ENCODE measurements at regions not wholly inside any gene's neighbourhood (a gene's known extent, or its start where the extent isn't known, plus 50 kb on each side); places are given as distances from the start of the nearest gene placed in this dataset.

DNA sequence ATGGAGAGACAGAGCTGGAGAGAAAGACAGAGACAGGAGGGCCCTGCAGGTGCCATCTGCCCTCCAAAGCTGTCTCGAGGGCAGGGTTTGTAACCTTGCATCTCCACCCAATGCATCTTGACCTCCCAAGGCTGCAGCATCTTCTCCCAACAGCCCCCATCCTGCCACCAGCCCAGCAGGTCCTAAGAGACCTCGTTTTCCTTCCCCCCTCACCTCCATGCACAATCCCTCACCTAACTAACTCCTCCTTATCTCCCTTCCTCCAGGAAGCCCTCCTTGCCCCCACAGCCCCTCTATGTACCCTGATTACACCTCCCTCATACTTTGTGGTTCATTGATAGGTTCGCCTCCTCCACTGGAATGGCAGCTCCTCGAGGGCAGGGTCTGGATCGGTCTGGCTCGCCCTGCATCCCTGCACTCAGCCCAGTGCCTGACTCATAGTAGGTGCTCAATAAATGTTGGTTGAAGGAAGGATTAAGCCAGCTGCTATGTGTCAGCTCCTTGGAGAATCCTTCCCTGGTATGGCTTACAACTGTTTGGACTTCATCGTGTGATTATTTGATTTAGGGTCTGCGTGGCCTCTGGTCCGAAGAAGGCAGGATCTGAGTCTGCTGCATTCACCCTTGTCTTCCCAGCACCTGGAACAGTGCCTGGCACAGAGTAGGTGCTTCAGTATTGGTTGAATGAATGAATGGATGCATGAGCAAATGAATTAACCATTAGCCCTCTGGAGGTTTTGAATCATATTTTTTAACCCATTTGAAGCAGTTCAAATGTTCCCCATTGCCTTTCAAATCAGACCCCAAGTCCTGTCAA, 105.6 kb upstream of the PTPN1 start:
- H3K4me1 Mint-ChIP-seq (ENCODE audit: low read depth, unreplicated experiment): peaks cover 24% of the 10 kb centered on the region
- H3K9me3 Mint-ChIP-seq (ENCODE audit: low read depth, unreplicated experiment): no peaks in the 10 kb centered on the region
- intact Hi-C loops (cut with micrococcal nuclease; ENCODE audit: unreplicated experiment): loop anchor here (5.0 kb wide), 1 partner anchor 58 kb away; no protein-coding TSS in a partner anchor
- DNase-seq: no peak
- peaks cover 33% of the 10 kb centered on the region for H3K27me3 Mint-ChIP-seq (ENCODE audit: unreplicated experiment)
- CTCF ChIA-PET: no interaction called here
- no peaks in the 10 kb centered on the region for H3K36me3 Mint-ChIP-seq (ENCODE audit: insufficient read depth, unreplicated experiment)
- TF ChIP-seq, protein P1, sequence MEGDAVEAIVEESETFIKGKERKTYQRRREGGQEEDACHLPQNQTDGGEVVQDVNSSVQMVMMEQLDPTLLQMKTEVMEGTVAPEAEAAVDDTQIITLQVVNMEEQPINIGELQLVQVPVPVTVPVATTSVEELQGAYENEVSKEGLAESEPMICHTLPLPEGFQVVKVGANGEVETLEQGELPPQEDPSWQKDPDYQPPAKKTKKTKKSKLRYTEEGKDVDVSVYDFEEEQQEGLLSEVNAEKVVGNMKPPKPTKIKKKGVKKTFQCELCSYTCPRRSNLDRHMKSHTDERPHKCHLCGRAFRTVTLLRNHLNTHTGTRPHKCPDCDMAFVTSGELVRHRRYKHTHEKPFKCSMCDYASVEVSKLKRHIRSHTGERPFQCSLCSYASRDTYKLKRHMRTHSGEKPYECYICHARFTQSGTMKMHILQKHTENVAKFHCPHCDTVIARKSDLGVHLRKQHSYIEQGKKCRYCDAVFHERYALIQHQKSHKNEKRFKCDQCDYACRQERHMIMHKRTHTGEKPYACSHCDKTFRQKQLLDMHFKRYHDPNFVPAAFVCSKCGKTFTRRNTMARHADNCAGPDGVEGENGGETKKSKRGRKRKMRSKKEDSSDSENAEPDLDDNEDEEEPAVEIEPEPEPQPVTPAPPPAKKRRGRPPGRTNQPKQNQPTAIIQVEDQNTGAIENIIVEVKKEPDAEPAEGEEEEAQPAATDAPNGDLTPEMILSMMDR (IDR thresholded peaks at IDR 0.05; ENCODE audit: unreplicated experiment): no peak
- H3K4me3 Mint-ChIP-seq (ENCODE audit: low read depth, unreplicated experiment): no peak overlapping the region
- no peak overlapping the region for H3K27ac Mint-ChIP-seq (ENCODE audit: unreplicated experiment)
- no TSS peak for BruUV-seq (replicated peaks)

GRCh38 chr20:50405235-50405914, 104.8 kb upstream of the PTPN1 start:
- no peaks in the 10 kb centered on the region for H3K9me3 Mint-ChIP-seq (ENCODE audit: low read depth, unreplicated experiment)
- BruUV-seq (replicated peaks): no TSS peak
- TF ChIP-seq, protein P1 (IDR thresholded peaks at IDR 0.05; ENCODE audit: unreplicated experiment): no peak
- H3K36me3 Mint-ChIP-seq (ENCODE audit: insufficient read depth, unreplicated experiment): no peaks in the 10 kb centered on the region
- intact Hi-C loops (cut with micrococcal nuclease; ENCODE audit: unreplicated experiment): no loop called here
- H3K4me3 Mint-ChIP-seq (ENCODE audit: low read depth, unreplicated experiment): no peak overlapping the region
- peaks cover 33% of the 10 kb centered on the region for H3K27me3 Mint-ChIP-seq (ENCODE audit: unreplicated experiment)
- no peak overlapping the region for H3K27ac Mint-ChIP-seq (ENCODE audit: unreplicated experiment)
- H3K4me1 Mint-ChIP-seq (ENCODE audit: low read depth, unreplicated experiment): peaks cover 17% of the 10 kb centered on the region
- CTCF ChIA-PET: no interaction called here
- DNase-seq: no peak

GRCh38 chr20:50405915-50406609, 104.1 kb upstream of the PTPN1 start:
- intact Hi-C loops (cut with micrococcal nuclease; ENCODE audit: unreplicated experiment): no loop called here
- no peak for DNase-seq
- no TSS peak for BruUV-seq (replicated peaks)
- H3K27me3 Mint-ChIP-seq (ENCODE audit: unreplicated experiment): peaks cover 33% of the 10 kb centered on the region
- H3K4me3 Mint-ChIP-seq (ENCODE audit: low read depth, unreplicated experiment): no peak overlapping the region
- H3K4me1 Mint-ChIP-seq (ENCODE audit: low read depth, unreplicated experiment): peaks cover 11% of the 10 kb centered on the region
- CTCF ChIA-PET: interaction anchor here (0.6 to 0.7 kb wide), 3 partner anchors 47 to 941 kb away, joined by 3 to 7 read pairs (median 3); no protein-coding TSS in a partner anchor
- H3K36me3 Mint-ChIP-seq (ENCODE audit: insufficient read depth, unreplicated experiment): no peaks in the 10 kb centered on the region
- TF ChIP-seq, protein P1 (IDR thresholded peaks at IDR 0.05; ENCODE audit: unreplicated experiment): no peak
- no peaks in the 10 kb centered on the region for H3K9me3 Mint-ChIP-seq (ENCODE audit: low read depth, unreplicated experiment)
- H3K27ac Mint-ChIP-seq (ENCODE audit: unreplicated experiment): no peak overlapping the region

GRCh38 chr20:50406610-50407136, 103.5 kb upstream of the PTPN1 start:
- intact Hi-C loops (cut with micrococcal nuclease; ENCODE audit: unreplicated experiment): no loop called here
- BruUV-seq (replicated peaks): no TSS peak
- CTCF ChIA-PET: interaction anchor here (0.6 to 0.7 kb wide), 3 partner anchors 46 to 941 kb away, joined by 3 to 7 read pairs (median 3); no protein-coding TSS in a partner anchor

More at GRCh38 chr20:50406610-50407136, 103.5 kb upstream of the PTPN1 start:
- TF ChIP-seq, protein P1 (IDR thresholded peaks at IDR 0.05; ENCODE audit: unreplicated experiment): no peak
- no peaks in the 10 kb centered on the region for H3K36me3 Mint-ChIP-seq (ENCODE audit: insufficient read depth, unreplicated experiment)
- no peaks in the 10 kb centered on the region for H3K9me3 Mint-ChIP-seq (ENCODE audit: low read depth, unreplicated experiment)
- no peak overlapping the region for H3K27ac Mint-ChIP-seq (ENCODE audit: unreplicated experiment)
- peaks cover 14% of the 10 kb centered on the region for H3K4me1 Mint-ChIP-seq (ENCODE audit: low read depth, unreplicated experiment)
- H3K4me3 Mint-ChIP-seq (ENCODE audit: low read depth, unreplicated experiment): no peak overlapping the region
- DNase-seq: no peak
- peaks cover 33% of the 10 kb centered on the region for H3K27me3 Mint-ChIP-seq (ENCODE audit: unreplicated experiment)
